Mesothelial cell of epicardium (in vitro differentiated cells): ENCODE measurements at regions not wholly inside any gene's neighbourhood (a gene's known extent, or its start where the extent isn't known, plus 50 kb on each side); places are given as distances from the start of the nearest gene placed in this dataset.

ENCODE experiments used
- DNase-seq, 2 experiments: peaks; one replicate each; pipeline ENCODE4 v3.0.0; 2021; ENCODE audit warnings: low spot score in 2 of 2; ENCODE audit not compliant: unreplicated experiment in 2 of 2
- H3K27ac Mint-ChIP-seq: 2 replicates; pipeline ENCODE4 v1.8.0; 2021; ENCODE audit warnings: mixed read lengths
- H3K27me3 Mint-ChIP-seq: 2 replicates; pipeline ENCODE4 v1.8.0; 2021; ENCODE audit warnings: low read depth, mixed read lengths
- H3K36me3 Mint-ChIP-seq: 2 replicates; pipeline ENCODE4 v1.8.0; 2021; ENCODE audit warnings: mixed read lengths
- H3K4me1 Mint-ChIP-seq: 2 replicates; pipeline ENCODE4 v1.8.0; 2021; ENCODE audit warnings: mixed read lengths
- H3K4me3 Mint-ChIP-seq: 2 replicates; pipeline ENCODE4 v1.8.0; 2021; ENCODE audit warnings: mild to moderate bottlenecking, moderate library complexity, mixed read lengths
- H3K9me3 Mint-ChIP-seq: 2 replicates; pipeline ENCODE4 v1.8.0; 2021; ENCODE audit warnings: mixed read lengths
- CTCF ChIP-seq: fragments of 200-600 bp; sonication (generic); IDR thresholded peaks from one replicate; pipeline ENCODE4 v1.5.0; 2021; ENCODE audit warnings: antibody characterized with exemption; ENCODE audit not compliant: unreplicated experiment

GRCh38 chr9:75823151-75823550 lies 67.3 kb upstream of the PCSK5 start:
- H3K27ac Mint-ChIP-seq = no peak overlapping the region
- no peak for TF ChIP-seq CTCF
- H3K9me3 Mint-ChIP-seq = peaks cover 33% of the 10 kb centered on the region
- H3K27me3 Mint-ChIP-seq = peaks cover 3% of the 10 kb centered on the region
- no peak for DNase-seq
- H3K36me3 Mint-ChIP-seq = peaks cover 2% of the 10 kb centered on the region
- peaks cover 10% of the 10 kb centered on the region for H3K4me1 Mint-ChIP-seq
- no peak overlapping the region for H3K4me3 Mint-ChIP-seq

- H3K9me3 Mint-ChIP-seq = peaks cover 22% of the 10 kb centered on the region
- no peak for DNase-seq
- H3K27ac Mint-ChIP-seq = no peak overlapping the region
- H3K4me1 Mint-ChIP-seq = peaks cover 10% of the 10 kb centered on the region
- no peak for TF ChIP-seq CTCF
- H3K4me3 Mint-ChIP-seq = no peak overlapping the region
- no peaks in the 10 kb centered on the region for H3K36me3 Mint-ChIP-seq
- H3K27me3 Mint-ChIP-seq = peaks cover 3% of the 10 kb centered on the region
Observed at GRCh38 chr9:75824816-75825568, 65.5 kb upstream of the PCSK5 start.

GRCh38 chr9:75826314-75826713 lies 64.2 kb upstream of the PCSK5 start:
- peaks cover 25% of the 10 kb centered on the region for H3K9me3 Mint-ChIP-seq
- no peak overlapping the region for H3K27ac Mint-ChIP-seq
- DNase-seq = no peak
- H3K4me1 Mint-ChIP-seq = peaks cover 10% of the 10 kb centered on the region
- peaks cover 3% of the 10 kb centered on the region for H3K27me3 Mint-ChIP-seq
- H3K4me3 Mint-ChIP-seq = no peak overlapping the region
- no peak for TF ChIP-seq CTCF
- no peaks in the 10 kb centered on the region for H3K36me3 Mint-ChIP-seq

GRCh38 chr9:75830303-75830702 lies 60.2 kb upstream of the PCSK5 start:
- Mint-ChIP-seq H3K36me3 (no peaks in the 10 kb centered on the region), H3K27ac (no peak overlapping the region), H3K27me3 (no peaks in the 10 kb centered on the region), H3K4me1 (no peaks in the 10 kb centered on the region), H3K4me3 (no peak overlapping the region), H3K9me3 (peaks cover 28% of the 10 kb centered on the region)
- no peak for TF ChIP-seq CTCF
- DNase-seq = no peak

- no peak overlapping the region for H3K4me3 Mint-ChIP-seq
- peaks cover 13% of the 10 kb centered on the region for H3K9me3 Mint-ChIP-seq
- no peaks in the 10 kb centered on the region for H3K36me3 Mint-ChIP-seq
- H3K27me3 Mint-ChIP-seq = no peaks in the 10 kb centered on the region
- H3K4me1 Mint-ChIP-seq = no peaks in the 10 kb centered on the region
- no peak overlapping the region for H3K27ac Mint-ChIP-seq
- TF ChIP-seq CTCF = no peak
- DNase-seq = no peak
Observed at GRCh38 chr9:75833778-75834177, 56.7 kb upstream of the PCSK5 start.
